HG02973 (cell line): ENCODE measurements at regions not wholly inside any gene's neighbourhood (a gene's known extent, or its start where the extent isn't known, plus 50 kb on each side); places are given as distances from the start of the nearest gene placed in this dataset.

ENCODE experiments used
- ATAC-seq: cut with Tn5 transposase; IDR thresholded peaks from one replicate; pipeline ENCODE4 v1.9.1; 2021; ENCODE audit warnings: moderate library complexity; ENCODE audit not compliant: unreplicated experiment

DNA sequence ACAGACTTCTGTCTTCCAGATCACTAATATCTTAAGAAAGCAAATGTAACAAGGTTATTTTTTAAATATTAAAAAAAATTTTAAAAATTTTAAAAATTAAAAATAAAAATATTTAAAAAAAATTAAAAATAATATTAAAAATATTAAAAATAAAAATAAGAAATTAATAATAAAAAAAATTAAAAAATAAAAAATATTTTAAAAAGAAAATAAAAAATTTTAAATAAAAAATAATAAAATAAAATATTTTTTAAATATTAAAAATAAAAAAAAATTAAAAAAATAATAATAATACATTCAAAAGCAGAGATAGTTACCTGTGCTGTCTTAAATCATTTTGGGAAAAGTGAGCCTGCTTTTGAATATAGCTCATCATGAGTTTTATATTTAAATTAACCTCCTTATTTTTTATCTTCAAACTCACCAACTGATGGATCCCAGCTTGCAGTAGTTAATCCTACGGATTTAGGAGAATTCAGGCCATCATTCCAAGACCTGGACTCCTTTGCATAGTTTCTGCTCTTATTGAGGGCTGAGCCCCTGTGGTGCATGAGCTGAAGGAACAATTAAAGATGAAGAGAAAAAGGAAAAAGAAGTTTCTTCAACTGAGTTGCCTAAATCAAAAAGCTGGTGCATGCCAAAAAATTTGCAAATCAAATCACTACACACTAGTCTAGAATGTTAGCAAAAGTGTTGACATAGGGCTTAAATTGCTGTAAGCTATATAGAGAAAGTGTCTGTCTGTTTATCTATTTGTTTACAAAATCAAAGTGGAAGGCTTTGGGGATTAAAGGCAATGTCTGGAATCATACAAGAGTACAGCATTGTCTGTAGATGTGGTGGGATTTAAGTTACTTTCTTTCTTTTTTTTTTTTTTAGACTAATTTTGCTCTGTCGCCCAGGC, 50.5 kb upstream of the ZNF438 start:
- no peak for ATAC-seq

DNA sequence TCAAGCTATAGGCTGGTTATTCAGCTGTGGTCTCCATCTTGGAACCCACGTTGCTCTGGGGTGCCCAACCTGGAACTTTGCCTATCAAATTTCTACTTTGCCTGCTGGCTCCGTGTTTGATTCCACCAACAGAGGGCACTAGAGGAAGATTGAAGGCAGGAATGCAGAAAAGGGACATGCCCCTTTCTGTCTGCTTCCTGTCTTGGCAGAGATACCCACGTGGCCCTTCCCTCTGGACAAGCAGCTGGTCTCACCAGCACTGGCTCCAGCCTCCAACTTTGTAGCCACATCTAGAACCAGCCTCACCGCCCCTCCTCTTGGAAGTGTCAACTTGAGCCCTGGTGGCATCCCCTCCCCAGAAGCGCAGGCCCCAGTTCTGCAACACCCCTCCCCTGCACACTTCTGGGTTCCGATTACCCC, 52.1 kb upstream of the ZNF438 start:
- no peak for ATAC-seq

DNA sequence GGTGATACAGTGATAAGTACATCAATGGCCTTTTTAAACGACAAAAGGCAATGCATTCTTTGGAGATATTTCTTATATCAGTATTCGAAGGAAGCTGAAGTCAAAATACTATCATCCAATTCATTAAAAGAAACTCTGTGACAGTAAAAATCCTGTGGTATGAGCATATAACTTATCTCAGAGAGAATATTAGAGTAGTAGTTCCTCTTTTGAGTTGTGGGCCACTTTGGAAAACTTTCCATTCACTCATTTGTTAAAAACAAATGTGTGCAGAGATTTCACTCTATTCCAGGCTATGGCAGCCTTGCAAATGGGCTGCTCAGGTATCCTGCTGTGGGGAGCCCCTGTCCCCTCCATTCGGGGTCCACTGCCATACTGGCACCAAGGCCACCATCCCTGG, 55.3 kb upstream of the ZNF438 start:
- ATAC-seq = no peak

DNA sequence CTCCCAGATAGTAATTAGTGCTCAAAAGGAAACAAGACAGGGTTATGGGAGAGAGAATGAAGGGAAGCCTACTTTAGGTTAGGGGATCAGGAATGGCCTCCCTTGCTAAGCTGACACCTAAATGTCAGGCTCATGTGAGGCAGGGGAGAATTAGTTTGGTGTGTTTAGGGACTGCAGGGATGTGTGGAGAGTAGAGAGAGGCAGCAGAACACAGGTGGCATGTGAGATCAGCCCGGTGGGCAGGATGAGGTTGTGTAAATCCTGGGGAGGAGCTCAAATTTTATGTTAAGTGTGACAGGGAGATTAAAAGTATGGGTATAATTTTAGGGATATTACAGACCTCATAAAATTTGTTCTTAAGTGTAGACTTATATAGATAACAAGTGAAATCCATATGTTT, 56.2 kb upstream of the ZNF438 start:
- ATAC-seq = no peak

DNA sequence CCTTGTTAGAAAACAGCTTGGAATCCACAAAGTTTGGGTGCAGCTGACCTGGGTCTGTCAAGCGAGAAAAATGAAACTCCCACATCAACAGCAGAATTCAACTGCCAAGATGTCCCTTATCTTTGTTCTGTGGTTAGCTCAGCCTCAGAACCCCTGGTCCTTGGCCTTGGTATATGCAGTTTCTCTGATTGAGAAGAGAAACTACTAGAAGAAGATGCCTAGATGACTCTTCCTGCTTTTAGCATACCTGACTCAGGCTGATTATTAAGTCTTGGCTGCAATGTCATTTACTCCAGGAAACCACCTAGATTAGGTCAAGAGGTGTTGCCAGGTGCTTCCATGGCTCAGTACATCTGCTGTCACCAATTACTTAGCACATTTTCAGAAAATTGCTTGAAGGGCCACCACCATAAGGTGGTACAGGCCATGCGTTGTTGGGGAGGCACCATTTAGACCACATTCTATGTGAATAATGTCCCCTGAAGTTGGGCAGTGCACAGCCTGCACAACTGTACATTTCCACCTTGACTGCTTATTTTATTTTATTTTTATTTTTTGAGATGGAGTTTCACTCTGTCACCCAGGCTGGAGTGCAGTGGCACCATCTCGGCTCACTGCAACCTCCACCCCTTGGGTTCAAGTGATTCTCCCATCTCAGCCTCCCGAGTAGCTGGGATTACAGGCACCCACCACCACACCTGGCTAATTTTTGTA, 59.4 kb upstream of the ZNF438 start:
- ATAC-seq = no peak

DNA sequence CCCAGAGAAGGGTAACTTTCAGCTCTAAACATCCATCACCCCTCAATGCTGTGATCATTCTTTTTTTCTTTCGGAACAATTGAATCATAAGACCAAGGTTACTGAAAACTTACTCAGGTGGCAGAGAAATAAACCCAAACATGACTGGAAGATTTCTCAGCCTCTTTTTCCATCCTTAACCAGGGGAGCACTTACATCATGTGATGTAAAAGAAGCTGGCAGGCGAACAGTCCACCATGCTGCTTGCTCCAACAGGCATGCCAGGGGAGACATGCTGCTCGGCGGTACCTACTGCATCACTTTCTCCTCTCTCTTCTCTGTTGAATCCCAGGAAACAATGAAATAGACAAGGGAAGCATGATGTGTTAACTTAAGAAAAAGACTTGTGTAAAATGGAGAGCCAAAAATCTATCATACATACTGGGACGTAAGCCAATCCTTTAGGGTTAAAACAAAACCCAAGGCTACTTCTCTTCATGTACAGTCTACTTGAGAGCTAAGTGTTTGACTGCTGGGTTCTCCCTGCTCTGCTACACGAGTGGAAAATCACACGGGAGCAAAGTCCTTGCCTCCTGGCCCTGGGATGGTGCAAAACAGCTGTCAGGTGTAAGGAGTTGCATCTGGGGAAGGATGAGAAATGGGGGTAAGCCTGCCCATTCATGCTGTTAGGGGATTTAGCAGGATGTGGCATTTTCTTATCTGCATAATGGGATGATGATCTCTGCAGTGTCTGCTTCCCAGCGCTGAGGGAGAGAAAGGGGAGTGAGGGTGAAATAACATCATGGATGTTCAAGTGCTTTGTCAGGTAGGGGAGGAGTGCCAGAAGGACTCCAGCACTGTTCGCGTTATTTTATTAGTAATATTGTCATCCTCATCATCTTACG, 64.3 kb upstream of the ZNF438 start:
- ATAC-seq = no peak

DNA sequence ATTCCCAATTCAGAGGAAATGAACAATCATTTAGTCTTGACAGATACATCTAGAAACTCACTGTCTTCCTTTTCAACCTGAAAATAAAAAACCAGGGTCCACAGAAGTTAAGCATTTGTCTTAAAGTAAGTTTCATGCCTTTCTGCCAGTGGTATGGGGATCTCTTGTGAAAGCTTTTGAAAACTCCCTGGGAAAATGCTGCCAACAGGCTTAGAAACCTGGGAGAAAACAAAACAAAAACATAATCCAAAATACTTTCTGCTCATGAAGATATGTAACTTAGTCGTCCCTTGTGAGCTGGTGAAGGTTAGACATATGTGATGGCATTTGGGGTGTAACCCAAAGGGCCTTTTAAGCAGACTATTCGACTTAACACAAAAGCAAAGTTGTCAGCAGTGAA, 66.4 kb upstream of the ZNF438 start:
- ATAC-seq = no peak

DNA sequence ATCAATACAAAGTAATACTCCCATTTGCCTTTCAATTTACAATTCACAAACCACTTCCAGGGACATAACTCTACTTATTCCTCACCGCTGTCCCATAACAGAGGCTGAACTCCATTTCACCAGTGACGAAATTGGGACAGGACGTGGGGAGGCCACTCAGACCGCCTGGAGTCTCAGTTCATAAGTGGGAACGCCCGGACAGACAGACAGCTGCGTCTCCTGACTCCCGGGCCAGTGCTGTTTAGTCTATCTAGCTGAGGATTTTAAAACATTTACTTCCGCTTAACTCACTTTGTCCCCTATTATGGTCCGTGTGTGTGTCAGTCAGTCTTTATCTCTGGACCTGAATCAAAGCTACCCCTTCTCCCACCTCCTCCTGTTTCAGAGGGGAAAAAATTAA, 67.4 kb upstream of the ZNF438 start:
- ATAC-seq = no peak

DNA sequence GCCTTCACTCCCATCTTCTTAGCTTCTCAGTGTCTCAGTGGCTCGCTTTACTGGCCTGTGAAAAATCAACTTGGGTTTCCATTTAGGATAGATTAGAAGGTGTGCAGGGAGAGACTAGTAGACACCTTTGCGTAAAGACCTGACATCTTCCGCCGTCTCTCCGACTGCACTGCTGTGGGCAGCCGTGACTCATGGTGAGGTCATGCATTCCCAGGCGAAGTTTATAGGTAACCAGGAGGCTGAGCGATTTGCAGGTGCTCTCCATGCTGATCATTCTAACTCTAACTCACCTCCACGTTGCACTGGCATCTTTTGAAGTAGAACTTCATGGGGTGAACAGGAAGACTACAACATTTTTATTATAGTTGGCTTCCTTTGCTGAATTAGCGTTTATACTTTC, 68.0 kb upstream of the ZNF438 start:
- ATAC-seq = no peak

DNA sequence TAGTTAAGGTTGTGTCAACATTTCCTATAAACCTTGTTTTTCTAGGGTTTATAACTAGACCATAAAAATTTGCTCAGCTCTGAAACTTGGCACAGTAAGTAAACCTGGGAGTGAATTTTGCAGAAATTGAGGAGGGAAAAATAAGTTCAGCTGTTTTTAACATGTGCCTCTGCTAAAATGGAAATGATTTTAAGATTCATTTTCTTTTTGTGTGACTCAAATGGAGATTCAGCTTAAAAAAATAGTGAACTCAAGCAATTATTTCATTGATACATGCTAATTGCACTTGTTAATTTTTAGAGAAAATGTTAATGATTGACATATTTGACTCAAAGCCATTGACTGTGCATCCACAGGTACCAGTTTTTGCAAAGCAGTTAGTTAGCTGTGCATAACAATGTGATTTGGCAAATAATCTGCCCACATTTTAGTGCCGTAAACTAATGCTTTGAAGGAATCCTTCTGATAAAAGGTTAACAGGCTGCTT, 68.5 kb upstream of the ZNF438 start:
- ATAC-seq = no peak

DNA sequence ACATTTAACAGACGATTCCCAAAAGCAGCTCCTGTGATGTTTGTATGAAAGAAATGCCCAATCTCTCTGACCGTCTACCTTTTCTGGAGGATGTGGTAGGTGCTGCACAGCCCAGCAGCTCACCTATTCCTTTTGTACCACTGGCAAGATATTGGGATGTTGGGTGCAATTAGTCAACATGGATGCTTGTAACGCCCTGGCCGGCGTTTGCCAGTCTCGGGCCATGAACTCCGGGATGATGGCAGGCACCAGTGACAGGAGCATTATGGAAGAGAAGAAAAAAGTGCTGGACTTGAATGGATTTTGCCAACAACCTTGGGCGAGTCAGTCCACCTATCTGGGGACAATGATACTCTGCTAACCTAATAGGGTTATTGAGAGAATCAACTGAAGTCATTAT, 69.0 kb upstream of the ZNF438 start:
- ATAC-seq = no peak

DNA sequence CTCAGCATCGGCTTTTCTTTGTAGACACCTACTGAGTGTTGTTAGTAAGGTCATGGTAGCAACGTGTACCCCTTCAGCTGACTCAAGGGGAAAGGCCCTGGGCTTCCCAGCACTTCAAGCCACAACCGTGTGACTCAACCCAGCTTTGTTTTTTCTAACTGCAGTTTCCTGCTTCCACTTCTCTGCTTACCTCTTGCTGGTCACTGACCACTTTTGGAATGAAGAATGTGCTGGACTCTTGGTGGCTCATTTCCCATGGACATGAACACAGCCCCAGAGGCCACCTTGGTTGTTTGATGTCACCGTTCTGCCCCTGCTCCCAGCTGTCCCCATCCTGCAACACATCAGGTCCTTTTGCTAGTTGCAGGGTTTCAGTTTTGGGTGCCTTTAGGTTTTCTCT, 69.5 kb upstream of the ZNF438 start:
- ATAC-seq = peak; percentile 55

DNA sequence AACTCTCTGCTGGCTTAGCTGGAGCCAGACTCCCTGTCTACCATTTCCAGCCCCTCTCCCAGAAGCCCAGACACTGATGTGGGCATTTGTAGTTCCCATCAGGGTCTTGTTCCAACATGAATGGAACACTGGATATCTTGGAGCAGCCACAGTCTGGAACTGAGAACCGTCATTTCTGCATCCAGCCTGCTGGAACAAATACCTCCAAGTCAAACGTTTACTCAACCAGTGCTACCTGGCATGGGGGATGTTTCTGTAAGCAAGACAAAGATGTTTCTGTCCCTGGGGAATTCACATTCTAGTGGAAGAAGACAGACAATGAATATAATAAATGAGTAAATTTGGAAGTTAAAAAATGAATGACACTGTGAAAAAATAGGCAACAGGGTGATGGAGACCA, 70.8 kb upstream of the ZNF438 start:
- ATAC-seq = no peak

DNA sequence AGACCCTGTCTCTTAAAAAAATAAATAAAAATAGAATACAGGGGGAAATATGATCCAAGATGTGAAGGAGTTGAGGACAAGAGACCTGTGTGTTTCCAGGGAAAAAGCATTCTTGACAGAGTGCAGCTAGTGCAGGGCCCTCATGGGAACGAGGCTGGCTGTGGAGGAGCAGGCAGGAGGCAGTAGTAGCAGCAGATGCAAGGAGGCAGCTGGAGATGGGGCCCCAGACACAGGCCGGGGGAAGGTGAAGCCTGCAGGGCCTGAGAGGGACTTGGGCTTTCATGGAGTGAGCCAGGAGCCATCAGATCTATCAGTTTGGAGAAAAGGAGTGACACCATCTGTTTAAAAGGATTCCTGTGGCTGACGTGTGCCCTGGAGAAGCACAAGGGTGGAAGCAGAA, 71.4 kb upstream of the ZNF438 start:
- ATAC-seq = no peak

DNA sequence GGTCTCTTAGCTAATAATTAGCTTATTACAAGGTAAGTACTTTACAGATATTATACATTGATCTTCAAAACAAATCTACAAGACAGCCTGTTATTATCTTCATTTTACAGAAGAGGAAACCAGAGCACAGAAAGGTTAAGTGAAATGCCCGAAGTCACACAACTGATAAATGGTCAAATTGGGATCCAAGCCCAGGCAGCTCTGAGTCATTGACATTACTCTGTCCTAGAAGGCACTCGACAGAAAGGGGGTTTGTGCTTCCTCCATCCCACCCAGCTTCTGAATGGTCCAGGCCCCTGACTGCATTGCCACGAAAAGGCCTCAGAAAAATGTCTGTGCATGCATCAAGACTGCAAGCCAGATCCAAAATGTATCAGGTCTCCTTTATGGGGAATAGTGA, 81.3 kb upstream of the ZNF438 start:
- ATAC-seq = no peak

DNA sequence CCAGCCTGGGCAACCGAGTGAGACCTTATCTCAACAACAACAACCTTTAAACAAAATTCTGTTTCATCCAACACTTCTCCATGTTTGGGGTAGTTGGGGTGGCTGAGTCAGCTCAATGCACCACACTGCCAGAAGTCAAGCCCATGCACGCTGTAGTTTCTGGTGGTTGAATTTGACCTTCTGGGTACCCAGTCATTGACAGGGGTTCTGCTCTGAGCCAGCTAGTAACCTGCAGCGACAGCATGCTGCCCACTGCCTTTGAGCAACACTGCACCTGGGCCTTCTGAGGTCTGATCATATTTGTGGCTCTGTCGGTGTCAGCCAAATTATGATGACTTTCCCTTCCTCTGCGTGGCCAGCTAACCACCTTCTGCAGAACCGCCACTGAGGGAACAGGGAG, 84.6 kb upstream of the ZNF438 start:
- no peak for ATAC-seq

DNA sequence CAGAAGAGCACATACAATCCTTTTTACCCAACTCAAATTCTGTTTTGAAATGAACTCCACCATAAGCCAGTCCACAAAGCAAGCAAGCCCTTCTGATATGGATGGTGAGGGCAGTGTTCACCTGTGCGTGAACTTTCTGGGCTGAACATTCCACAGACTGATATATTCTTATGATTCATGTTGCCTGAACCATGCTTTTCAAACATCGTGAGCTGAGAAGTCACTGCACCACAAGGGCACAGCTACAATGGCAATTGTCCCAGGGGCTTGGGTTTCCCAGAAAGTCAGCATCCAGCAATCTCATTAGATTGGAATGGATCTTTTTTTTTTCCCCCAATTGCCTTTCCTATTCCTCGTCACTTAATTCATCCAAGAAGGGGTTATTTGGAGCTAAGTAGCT, 86.9 kb upstream of the ZNF438 start:
- no peak for ATAC-seq

DNA sequence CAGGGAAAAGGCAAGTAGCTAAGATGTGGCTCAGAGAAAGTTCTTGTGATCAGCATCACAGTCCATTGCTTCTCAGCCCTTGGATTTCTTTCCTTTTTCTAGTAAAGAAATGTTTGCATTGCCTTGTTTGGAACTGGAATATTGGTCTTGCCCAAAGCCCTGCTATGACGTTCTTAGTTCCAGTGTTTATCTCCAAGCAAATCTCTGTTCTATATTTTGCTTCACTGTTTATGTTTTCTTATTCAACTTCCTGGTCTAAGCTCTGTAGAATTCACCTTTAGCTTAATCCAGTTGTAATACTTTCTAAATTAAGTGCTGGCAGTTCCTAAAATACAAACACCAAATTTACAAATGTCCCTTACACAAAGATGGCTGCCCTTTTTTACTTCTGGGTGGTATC, 88.7 kb upstream of the ZNF438 start:
- ATAC-seq = no peak

DNA sequence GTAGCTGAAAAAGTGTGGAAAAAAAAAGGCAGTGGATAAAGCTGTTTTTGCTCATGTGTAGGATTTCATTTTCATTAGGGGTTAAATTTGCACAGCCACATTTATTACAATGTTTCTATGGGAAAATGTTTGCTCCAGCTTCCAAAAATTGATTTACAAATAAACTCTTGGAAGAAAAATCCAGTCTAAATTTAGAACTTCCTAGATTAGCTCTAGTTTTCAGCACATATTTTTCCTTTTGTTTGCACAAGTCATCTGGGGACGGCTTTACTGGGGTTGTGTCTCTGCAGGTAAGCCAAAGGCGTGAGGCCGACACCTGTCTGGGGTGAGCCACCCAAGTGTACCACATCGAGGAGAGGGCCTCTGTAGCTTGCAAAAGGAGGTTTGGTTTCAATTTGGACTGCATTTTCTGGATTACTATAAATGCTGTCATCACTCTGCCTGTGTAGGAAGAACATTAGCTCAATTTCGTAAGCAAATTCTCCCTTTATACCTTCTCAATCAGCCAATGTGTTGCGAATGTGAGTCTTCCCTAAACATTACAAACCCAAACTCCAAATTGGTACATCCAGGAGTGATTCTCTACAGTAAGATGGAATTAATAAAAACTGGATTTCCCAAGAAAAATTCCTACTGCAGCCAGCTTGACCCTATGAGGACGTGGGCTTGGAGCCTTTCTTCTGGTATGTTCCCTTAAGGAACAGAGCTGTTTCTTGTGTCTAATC, 89.5 kb upstream of the ZNF438 start:
- no peak for ATAC-seq

DNA sequence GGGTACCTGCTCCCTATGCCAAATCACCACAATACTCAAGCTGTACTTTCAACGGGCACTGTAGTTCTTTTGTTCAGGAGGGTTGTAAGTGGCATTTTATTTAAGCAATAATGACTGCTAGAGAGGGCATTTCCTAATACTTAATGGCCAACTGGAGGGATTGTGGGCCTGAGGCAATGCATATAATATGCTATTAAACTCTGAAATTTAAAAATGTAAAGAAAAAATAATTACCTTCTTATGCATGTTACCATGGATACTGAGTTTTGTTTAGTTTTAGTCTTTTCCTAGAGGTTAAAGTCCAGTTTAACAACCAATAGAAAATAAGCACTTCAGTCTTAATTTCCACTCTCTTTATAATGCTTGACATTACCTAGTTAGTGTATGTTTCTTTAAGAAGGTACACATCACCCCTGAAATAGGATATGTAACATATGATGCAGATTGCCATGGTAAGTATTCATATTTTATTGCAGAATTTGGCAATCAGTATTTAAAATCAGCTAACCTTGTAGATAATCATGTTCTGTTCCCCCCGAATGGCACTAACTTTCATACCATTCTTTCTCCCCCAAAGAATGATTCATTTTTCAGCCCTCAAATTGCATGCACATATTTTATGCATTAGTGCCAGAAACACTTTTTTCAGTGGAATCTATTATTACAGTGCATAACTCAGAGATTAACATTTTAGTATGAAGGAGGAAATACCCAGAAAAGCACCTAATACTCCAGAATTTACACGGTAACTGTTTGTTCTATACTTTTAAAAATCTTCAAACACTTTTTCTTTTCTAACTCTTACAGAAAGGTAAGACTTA, 90.3 kb upstream of the ZNF438 start:
- ATAC-seq = no peak
